ENCODE measurements at regions not wholly inside any gene's neighbourhood (a gene's known extent, or its start where the extent isn't known, plus 50 kb on each side); places are given as distances from the start of the nearest gene placed in this dataset.

- Histone ChIP-seq H3K27ac (ENCODE audit: extremely low read depth, low read depth, low read length) (no peak overlapping the region), H3K9me3 (ENCODE audit: control insufficient read depth, insufficient read depth, low read depth, low read length) (no peaks in the 10 kb centered on the region), H3K4me3 (ENCODE audit: low read depth, low read length) (no peak overlapping the region), H3K4me1 (ENCODE audit: control insufficient read depth, insufficient read depth, low read length) (0 out of 2 replicates have a peak, but pooled peaks cover 2% of the 10 kb centered on the region), H3K36me3 (ENCODE audit: control insufficient read depth in 2 of 2, insufficient read depth in 1 of 2, low read length in 2 of 2) (no peaks in the 10 kb centered on the region)
- POLR2A ChIA-PET = no interaction called here
- no peak for TF ChIP-seq ZNF596 (tag by site-specific recombination; IDR thresholded peaks at IDR 0.05)
- no peak for TF ChIP-seq SP2 (tag by site-specific recombination; IDR thresholded peaks at IDR 0.05)
- no peak for TF ChIP-seq ZNF777 (tag by site-specific recombination; IDR thresholded peaks at IDR 0.05; ENCODE audit: borderline replicate concordance)
- TF ChIP-seq REST (tag by site-specific recombination; IDR thresholded peaks at IDR 0.05) = peak; percentile 68
- no peak for TF ChIP-seq ZNF280D (tag by site-specific recombination; IDR thresholded peaks at IDR 0.05)
- TF ChIP-seq ZNF624 (tag by site-specific recombination; IDR thresholded peaks at IDR 0.05) = no peak
- TF ChIP-seq ZNF146 (tag by site-specific recombination; IDR thresholded peaks at IDR 0.05) = no peak
- no peak for TF ChIP-seq ZNF473 (tag by site-specific recombination; IDR thresholded peaks at IDR 0.05)
- CTCF ChIA-PET = no interaction called here
These were observed 84.0 kb downstream of the RDH14 start for GRCh38 chr2:18476484-18476883.

- H3K4me3 ChIP-seq (ENCODE audit: low read depth, low read length) = no peak overlapping the region
- TF ChIP-seq ZNF114 (tag by site-specific recombination; IDR thresholded peaks at IDR 0.05) (no peak), ZNF155 (tag by site-specific recombination; IDR thresholded peaks at IDR 0.05) (no peak), ZNF658 (tag by site-specific recombination; IDR thresholded peaks at IDR 0.05) (no peak), KLF9 (tag by site-specific recombination; IDR thresholded peaks at IDR 0.05; ENCODE audit: low read depth) (no peak), KLF1 (tag by site-specific recombination; IDR thresholded peaks at IDR 0.05) (no peak), ZNF639 (tag by site-specific recombination; IDR thresholded peaks at IDR 0.05) (no peak), ZNF391 (tag by site-specific recombination; IDR thresholded peaks at IDR 0.05; ENCODE audit: borderline replicate concordance, low read depth) (no peak), ZNF571 (tag by site-specific recombination; IDR thresholded peaks at IDR 0.05) (no peak), IKZF3 (tag by site-specific recombination; IDR thresholded peaks at IDR 0.05) (no peak), HOXA7 (CRISPR knock-in tag; IDR thresholded peaks at IDR 0.05; ENCODE audit: borderline replicate concordance) (no peak), SP3 (tag by site-specific recombination; IDR thresholded peaks at IDR 0.05) (no peak), ZNF37A (tag by site-specific recombination; IDR thresholded peaks at IDR 0.05) (no peak), ZBTB7A (tag by site-specific recombination; IDR thresholded peaks at IDR 0.05; ENCODE audit: low read depth) (no peak), ZFHX2 (tag by site-specific recombination; conservative IDR thresholded peaks at IDR 0.05) (no peak), INSM2 (tag by site-specific recombination; IDR thresholded peaks at IDR 0.05) (no peak), ZNF48 (tag by site-specific recombination; IDR thresholded peaks at IDR 0.05) (no peak), ZNF302 (tag by site-specific recombination; IDR thresholded peaks at IDR 0.05; ENCODE audit: low read depth) (no peak), ZNF175 (tag by site-specific recombination; IDR thresholded peaks at IDR 0.05) (no peak)
- no peaks in the 10 kb centered on the region for H3K9me3 ChIP-seq (ENCODE audit: control insufficient read depth, insufficient read depth, low read depth, low read length)
- POLR2A ChIA-PET = no interaction called here
- 0 out of 2 replicates have a peak, but pooled peaks cover 2% of the 10 kb centered on the region for H3K4me1 ChIP-seq (ENCODE audit: control insufficient read depth, insufficient read depth, low read length)
- no peaks in the 10 kb centered on the region for H3K36me3 ChIP-seq (ENCODE audit: control insufficient read depth in 2 of 2, insufficient read depth in 1 of 2, low read length in 2 of 2)
- CTCF ChIA-PET = no interaction called here
- H3K27ac ChIP-seq (ENCODE audit: extremely low read depth, low read depth, low read length) = no peak overlapping the region
These were observed 84.6 kb downstream of the RDH14 start for GRCh38 chr2:18475884-18476283.

Data from HEK293 (cell line).